ENCODE measurements at regions not wholly inside any gene's neighbourhood (a gene's known extent, or its start where the extent isn't known, plus 50 kb on each side); places are given as distances from the start of the nearest gene placed in this dataset.

GRCh38 chr10:128861018-128861901, 605.8 kb upstream of the MGMT start:
- TF ChIP-seq, protein P1, sequence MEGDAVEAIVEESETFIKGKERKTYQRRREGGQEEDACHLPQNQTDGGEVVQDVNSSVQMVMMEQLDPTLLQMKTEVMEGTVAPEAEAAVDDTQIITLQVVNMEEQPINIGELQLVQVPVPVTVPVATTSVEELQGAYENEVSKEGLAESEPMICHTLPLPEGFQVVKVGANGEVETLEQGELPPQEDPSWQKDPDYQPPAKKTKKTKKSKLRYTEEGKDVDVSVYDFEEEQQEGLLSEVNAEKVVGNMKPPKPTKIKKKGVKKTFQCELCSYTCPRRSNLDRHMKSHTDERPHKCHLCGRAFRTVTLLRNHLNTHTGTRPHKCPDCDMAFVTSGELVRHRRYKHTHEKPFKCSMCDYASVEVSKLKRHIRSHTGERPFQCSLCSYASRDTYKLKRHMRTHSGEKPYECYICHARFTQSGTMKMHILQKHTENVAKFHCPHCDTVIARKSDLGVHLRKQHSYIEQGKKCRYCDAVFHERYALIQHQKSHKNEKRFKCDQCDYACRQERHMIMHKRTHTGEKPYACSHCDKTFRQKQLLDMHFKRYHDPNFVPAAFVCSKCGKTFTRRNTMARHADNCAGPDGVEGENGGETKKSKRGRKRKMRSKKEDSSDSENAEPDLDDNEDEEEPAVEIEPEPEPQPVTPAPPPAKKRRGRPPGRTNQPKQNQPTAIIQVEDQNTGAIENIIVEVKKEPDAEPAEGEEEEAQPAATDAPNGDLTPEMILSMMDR (IDR thresholded peaks at IDR 0.05), result no peak
- no peak for TF ChIP-seq POLR2A (IDR thresholded peaks at IDR 0.05)
- no peak for DNase-seq
- peaks cover 0 to under 1% (median 0%) of the 10 kb centered on the region in 3 donors for H3K4me1 ChIP-seq
- no peak overlapping the region for H3K27ac ChIP-seq
- no peaks in the 10 kb centered on the region for H3K36me3 ChIP-seq
- WGBS, 2 donors, result 86 to 87% methylated on average over 13 to 15 of the region's 15 CpGs
- H3K9me3 ChIP-seq, result no peaks in the 10 kb centered on the region
- H3K4me3 ChIP-seq, result no peak overlapping the region
- H3K27me3 ChIP-seq, result no peaks in the 10 kb centered on the region
- intact Hi-C loops (cut with DNase I), result no loop called here

GRCh38 chr10:128863411-128863810, 603.6 kb upstream of the MGMT start:
- TF ChIP-seq, protein P1 (IDR thresholded peaks at IDR 0.05), result no peak
- Histone ChIP-seq H3K36me3 (no peaks in the 10 kb centered on the region), H3K9me3 (no peaks in the 10 kb centered on the region), H3K27ac (no peak overlapping the region), H3K4me1 (no peaks in the 10 kb centered on the region), H3K27me3 (no peaks in the 10 kb centered on the region), H3K4me3 (no peak overlapping the region)
- DNase-seq, result no peak
- 82 to 93% methylated on average over 5 to 6 of the region's 6 CpGs for WGBS, 2 donors
- intact Hi-C loops (cut with DNase I), result no loop called here

GRCh38 chr10:128863823-128864405, 603.1 kb upstream of the MGMT start:
- no peaks in the 10 kb centered on the region for H3K4me1 ChIP-seq
- no peaks in the 10 kb centered on the region for H3K36me3 ChIP-seq
- TF ChIP-seq, protein P1 (IDR thresholded peaks at IDR 0.05), result no peak
- TF ChIP-seq POLR2A (IDR thresholded peaks at IDR 0.05), result no peak
- DNase-seq, result no peak
- 94 to 100% methylated on average over 1 to 2 of the region's 8 CpGs for WGBS, 2 donors
- intact Hi-C loops (cut with DNase I), result no loop called here
- H3K4me3 ChIP-seq, result no peak overlapping the region
- H3K9me3 ChIP-seq, result peaks cover 0 to 3% (median 0%) of the 10 kb centered on the region in 3 donors
- H3K27ac ChIP-seq, result no peak overlapping the region
- H3K27me3 ChIP-seq, result no peaks in the 10 kb centered on the region

DNA sequence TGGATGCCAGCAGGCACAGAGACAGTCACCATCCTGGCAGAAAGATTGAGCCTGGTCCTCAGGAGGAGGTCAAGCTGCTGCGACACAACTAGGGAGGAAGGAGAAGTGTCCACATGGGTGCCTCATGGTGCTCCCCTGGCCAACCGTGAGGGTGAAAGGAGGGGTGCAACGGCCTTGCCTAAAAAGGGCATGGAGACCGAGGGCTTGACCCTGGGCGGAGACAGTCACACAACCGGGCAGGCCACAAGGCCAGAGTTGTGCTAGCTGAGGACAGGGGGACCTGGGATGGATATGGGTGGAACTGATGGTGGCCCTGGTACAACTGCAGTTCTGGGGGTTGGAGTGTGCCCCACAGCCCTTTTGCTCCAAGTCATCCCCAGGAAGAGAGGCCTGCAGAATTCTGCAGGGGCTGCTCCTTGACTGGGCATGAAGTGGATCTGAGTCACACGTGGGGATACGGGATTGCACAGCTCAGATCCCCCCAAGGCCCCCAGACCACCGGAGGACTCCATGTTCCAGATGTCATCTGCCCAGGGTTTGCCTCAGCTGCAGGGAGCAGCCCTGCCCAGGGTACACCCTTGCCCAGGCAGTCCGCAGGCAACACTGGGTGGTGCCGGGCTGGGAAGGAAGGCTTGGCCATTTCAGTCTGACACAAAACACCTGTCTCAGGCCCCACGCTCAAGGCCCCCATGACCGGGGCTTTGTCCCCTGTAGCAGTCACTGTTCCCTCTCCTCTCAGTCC, 602.3 kb upstream of the MGMT start:
- intact Hi-C loops (cut with DNase I), result no loop called here
- DNase-seq, result no peak
- Histone ChIP-seq H3K27ac (no peak overlapping the region), H3K4me1 (no peaks in the 10 kb centered on the region), H3K27me3 (no peaks in the 10 kb centered on the region), H3K9me3 (peaks cover 0 to 5% (median 0%) of the 10 kb centered on the region in 3 donors), H3K4me3 (no peak overlapping the region), H3K36me3 (no peaks in the 10 kb centered on the region)
- WGBS, 2 donors, result 79 to 98% methylated on average over 8 of the region's 13 CpGs
- TF ChIP-seq POLR2A (IDR thresholded peaks at IDR 0.05), result no peak
- TF ChIP-seq, protein P1 (IDR thresholded peaks at IDR 0.05), result no peak
